ENCODE measurements at regions not wholly inside any gene's neighbourhood (a gene's known extent, or its start where the extent isn't known, plus 50 kb on each side); places are given as distances from the start of the nearest gene placed in this dataset.

DNA sequence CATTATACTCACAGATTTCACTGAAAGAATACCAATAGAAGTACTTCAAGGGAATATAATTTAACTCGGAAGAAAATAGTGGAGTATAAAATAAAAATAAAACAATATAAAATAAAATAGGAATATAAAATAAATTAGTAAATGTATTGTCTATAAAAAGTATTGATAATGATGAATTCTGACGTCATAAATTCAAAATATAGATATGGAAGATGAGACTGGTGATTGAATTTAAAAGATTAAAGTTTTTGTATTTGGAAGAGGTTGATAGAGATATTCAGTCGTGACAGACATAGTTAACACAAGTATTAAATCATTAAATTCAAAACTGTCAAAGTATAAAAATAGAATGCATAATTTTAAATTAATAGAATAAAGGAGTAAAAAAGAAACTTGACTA, 964.9 kb upstream of the C9orf72 start:
- TF ChIP-seq, protein P1, sequence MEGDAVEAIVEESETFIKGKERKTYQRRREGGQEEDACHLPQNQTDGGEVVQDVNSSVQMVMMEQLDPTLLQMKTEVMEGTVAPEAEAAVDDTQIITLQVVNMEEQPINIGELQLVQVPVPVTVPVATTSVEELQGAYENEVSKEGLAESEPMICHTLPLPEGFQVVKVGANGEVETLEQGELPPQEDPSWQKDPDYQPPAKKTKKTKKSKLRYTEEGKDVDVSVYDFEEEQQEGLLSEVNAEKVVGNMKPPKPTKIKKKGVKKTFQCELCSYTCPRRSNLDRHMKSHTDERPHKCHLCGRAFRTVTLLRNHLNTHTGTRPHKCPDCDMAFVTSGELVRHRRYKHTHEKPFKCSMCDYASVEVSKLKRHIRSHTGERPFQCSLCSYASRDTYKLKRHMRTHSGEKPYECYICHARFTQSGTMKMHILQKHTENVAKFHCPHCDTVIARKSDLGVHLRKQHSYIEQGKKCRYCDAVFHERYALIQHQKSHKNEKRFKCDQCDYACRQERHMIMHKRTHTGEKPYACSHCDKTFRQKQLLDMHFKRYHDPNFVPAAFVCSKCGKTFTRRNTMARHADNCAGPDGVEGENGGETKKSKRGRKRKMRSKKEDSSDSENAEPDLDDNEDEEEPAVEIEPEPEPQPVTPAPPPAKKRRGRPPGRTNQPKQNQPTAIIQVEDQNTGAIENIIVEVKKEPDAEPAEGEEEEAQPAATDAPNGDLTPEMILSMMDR (IDR thresholded peaks at IDR 0.05): no peak
- Mint-ChIP-seq H3K27me3 (ENCODE audit: low read depth in 2 of 2) (no peaks in the 10 kb centered on the region), H3K27ac (no peak overlapping the region), H3K4me3 (no peak overlapping the region), H3K36me3 (peaks cover 17% of the 10 kb centered on the region), H3K4me1 (peaks cover 0 to 5% of the 10 kb centered on the region in 2 donors), H3K9me3 (peaks cover 0 to 3% of the 10 kb centered on the region in 2 donors)
- DNase-seq (no peak), ATAC-seq (no peak)
- no CpG with 5 or more reads among the region's 3 CpGs for WGBS (ENCODE audit: insufficient coverage)
- intact Hi-C loops (cut with micrococcal nuclease): no loop called here
- no peaks in the 10 kb centered on the region for H3K36me3 ChIP-seq (ENCODE audit: control insufficient read depth, insufficient read depth, low read length)
- H3K4me1 ChIP-seq (ENCODE audit: control insufficient read depth, insufficient read depth, low read length): no peaks in the 10 kb centered on the region
- no peak overlapping the region for H3K4me3 ChIP-seq (ENCODE audit: low read length)
- H3K27ac ChIP-seq (ENCODE audit: low read length): no peak overlapping the region
- H3K27me3 ChIP-seq (ENCODE audit: control insufficient read depth, insufficient read depth, low read length): no peaks in the 10 kb centered on the region
- H3K9me3 ChIP-seq (ENCODE audit: control insufficient read depth, insufficient read depth, low read length): peaks cover 3% of the 10 kb centered on the region

DNA sequence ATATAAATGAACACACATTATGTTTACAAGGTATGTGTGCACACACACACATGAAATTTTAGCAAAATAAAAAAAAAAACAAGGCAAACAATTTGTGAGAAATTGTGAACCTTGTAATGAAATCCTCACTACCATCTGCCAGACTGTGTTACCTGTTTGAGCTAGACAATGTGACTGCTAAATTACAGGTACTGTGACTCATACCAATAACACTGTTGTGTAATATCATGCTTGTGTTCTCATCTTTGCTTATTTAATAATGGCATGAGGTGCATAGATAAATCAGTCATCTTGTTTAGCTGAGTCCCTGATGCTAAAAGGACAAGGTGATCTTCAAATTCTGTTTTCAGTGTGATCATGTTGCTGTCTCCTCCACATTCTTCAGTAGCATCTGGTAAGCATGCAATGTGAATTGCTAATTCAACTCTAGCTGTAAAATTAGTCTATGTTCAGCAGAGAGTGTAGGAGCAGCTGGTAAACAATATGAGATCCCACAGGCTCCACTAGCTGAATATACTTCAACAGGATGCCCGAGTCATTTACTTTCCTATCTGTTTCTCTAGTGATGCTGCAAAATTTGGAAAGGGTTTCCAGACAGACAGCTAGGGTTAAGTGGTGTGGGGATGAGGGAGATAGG, 966.3 kb upstream of the C9orf72 start:
- Mint-ChIP-seq H3K4me3 (no peak overlapping the region), H3K9me3 (peaks cover 0 to 3% of the 10 kb centered on the region in 2 donors), H3K27ac (no peak overlapping the region), H3K27me3 (ENCODE audit: low read depth in 2 of 2) (no peaks in the 10 kb centered on the region), H3K4me1 (peaks cover 0 to 5% of the 10 kb centered on the region in 2 donors), H3K36me3 (peaks cover 17% of the 10 kb centered on the region)
- no peaks in the 10 kb centered on the region for H3K36me3 ChIP-seq (ENCODE audit: control insufficient read depth, insufficient read depth, low read length)
- H3K4me3 ChIP-seq (ENCODE audit: low read length): no peak overlapping the region
- 86% methylated on average over 1 of the region's 1 CpG for WGBS (ENCODE audit: insufficient coverage)
- TF ChIP-seq, protein P1 (IDR thresholded peaks at IDR 0.05): no peak
- no peaks in the 10 kb centered on the region for H3K4me1 ChIP-seq (ENCODE audit: control insufficient read depth, insufficient read depth, low read length)
- H3K27ac ChIP-seq (ENCODE audit: low read length): no peak overlapping the region
- DNase-seq (no peak), ATAC-seq (no peak)
- H3K27me3 ChIP-seq (ENCODE audit: control insufficient read depth, insufficient read depth, low read length): no peaks in the 10 kb centered on the region
- H3K9me3 ChIP-seq (ENCODE audit: control insufficient read depth, insufficient read depth, low read length): peaks cover 3% of the 10 kb centered on the region
- intact Hi-C loops (cut with micrococcal nuclease): no loop called here

DNA sequence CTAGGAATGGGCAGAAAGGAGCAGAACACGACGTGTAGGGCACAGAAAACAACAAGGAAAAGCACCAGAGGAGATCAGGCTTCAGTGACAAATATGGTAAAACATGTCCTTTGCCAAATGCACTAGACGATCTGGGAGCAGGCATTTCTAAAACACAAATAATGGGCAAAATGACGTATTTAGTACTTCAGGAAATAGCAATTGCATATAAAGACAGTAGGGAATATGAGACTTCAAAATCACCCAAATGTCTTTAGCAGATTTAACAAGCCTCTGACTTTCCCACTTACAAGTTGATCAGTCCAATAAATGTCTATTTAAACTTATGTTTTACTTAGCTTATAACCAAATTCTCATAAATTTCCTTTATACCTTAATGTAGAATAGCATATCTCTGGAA, 969.6 kb upstream of the C9orf72 start:
- H3K36me3 Mint-ChIP-seq: peaks cover 8% of the 10 kb centered on the region
- TF ChIP-seq, protein P1 (IDR thresholded peaks at IDR 0.05): no peak
- H3K4me1 Mint-ChIP-seq: no peaks in the 10 kb centered on the region
- Histone ChIP-seq H3K27ac (ENCODE audit: low read length) (no peak overlapping the region), H3K27me3 (ENCODE audit: control insufficient read depth, insufficient read depth, low read length) (no peaks in the 10 kb centered on the region), H3K36me3 (ENCODE audit: control insufficient read depth, insufficient read depth, low read length) (no peaks in the 10 kb centered on the region), H3K9me3 (ENCODE audit: control insufficient read depth, insufficient read depth, low read length) (peaks cover 3% of the 10 kb centered on the region), H3K4me3 (ENCODE audit: low read length) (no peak overlapping the region), H3K4me1 (ENCODE audit: control insufficient read depth, insufficient read depth, low read length) (no peaks in the 10 kb centered on the region)
- no peak overlapping the region for H3K4me3 Mint-ChIP-seq
- DNase-seq (no peak), ATAC-seq (no peak)
- no peak overlapping the region for H3K27ac Mint-ChIP-seq
- WGBS (ENCODE audit: insufficient coverage): 67% methylated on average over 4 of the region's 4 CpGs
- intact Hi-C loops (cut with micrococcal nuclease): no loop called here
- H3K9me3 Mint-ChIP-seq: peaks cover 0 to 3% of the 10 kb centered on the region in 2 donors
- H3K27me3 Mint-ChIP-seq (ENCODE audit: low read depth in 2 of 2): no peaks in the 10 kb centered on the region

DNA sequence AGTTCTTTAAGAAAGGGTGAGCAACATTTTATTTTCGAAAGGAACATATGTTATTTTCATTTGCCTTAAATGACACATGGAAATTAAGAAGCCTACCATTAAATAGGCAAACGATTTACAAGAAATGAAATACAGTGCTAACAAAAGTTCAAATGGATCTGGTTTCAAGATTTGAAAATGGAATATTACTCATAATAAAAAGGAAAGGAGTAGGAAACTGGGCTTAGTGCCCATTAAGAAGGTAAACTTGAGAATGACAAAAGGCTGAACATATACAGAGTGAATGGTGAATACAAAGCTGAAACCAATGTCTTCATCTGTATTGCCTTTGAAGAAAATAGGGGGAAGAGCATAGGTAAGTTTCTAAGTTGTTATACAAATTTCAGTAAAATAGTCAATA, 974.2 kb upstream of the C9orf72 start:
- Histone ChIP-seq H3K27ac (ENCODE audit: low read length) (no peak overlapping the region), H3K9me3 (ENCODE audit: control insufficient read depth, insufficient read depth, low read length) (no peaks in the 10 kb centered on the region), H3K27me3 (ENCODE audit: control insufficient read depth, insufficient read depth, low read length) (no peaks in the 10 kb centered on the region), H3K4me3 (ENCODE audit: low read length) (no peak overlapping the region), H3K4me1 (ENCODE audit: control insufficient read depth, insufficient read depth, low read length) (no peaks in the 10 kb centered on the region), H3K36me3 (ENCODE audit: control insufficient read depth, insufficient read depth, low read length) (no peaks in the 10 kb centered on the region)
- Mint-ChIP-seq H3K4me1 (no peaks in the 10 kb centered on the region), H3K9me3 (peaks cover 9 to 11% of the 10 kb centered on the region in 2 donors), H3K4me3 (no peak overlapping the region), H3K36me3 (no peaks in the 10 kb centered on the region), H3K27ac (no peak overlapping the region), H3K27me3 (ENCODE audit: low read depth in 2 of 2) (no peaks in the 10 kb centered on the region)
- intact Hi-C loops (cut with micrococcal nuclease): no loop called here
- DNase-seq (no peak), ATAC-seq (no peak)
- no CpG with 5 or more reads among the region's 2 CpGs for WGBS (ENCODE audit: insufficient coverage)
- TF ChIP-seq, protein P1 (IDR thresholded peaks at IDR 0.05): no peak
